Activated CD4-positive, alpha-beta T cell treated with anti-CD3 and anti-CD28 coated beads for 24 hours (primary cell): ENCODE measurements at regions not wholly inside any gene's neighbourhood (a gene's known extent, or its start where the extent isn't known, plus 50 kb on each side); places are given as distances from the start of the nearest gene placed in this dataset.

Experiments
- DNase-seq, 2 donors: peaks; one replicate each; pipeline ENCODE4 v3.0.0-alpha.2; 2020; ENCODE audit warnings: low read depth in 2 of 2

- DNase-seq: no peak
These were observed 271.6 kb downstream of the TDRD15 start for GRCh38 chr2:21395366-21395765.

- DNase-seq: no peak
These were observed 272.5 kb downstream of the TDRD15 start for GRCh38 chr2:21396252-21396651.

GRCh38 chr2:21401022-21401698, 277.4 kb downstream of the TDRD15 start:
- DNase-seq: no peak

GRCh38 chr2:21404137-21404536, 280.4 kb downstream of the TDRD15 start:
- no peak for DNase-seq

- DNase-seq: no peak
These were observed 281.3 kb downstream of the TDRD15 start for GRCh38 chr2:21404827-21405625.

GRCh38 chr2:21406386-21406785, 282.6 kb downstream of the TDRD15 start:
- no peak for DNase-seq

- DNase-seq: no peak
These were observed 283.1 kb downstream of the TDRD15 start for GRCh38 chr2:21406911-21407310.

- DNase-seq: no peak
These were observed 284.1 kb downstream of the TDRD15 start for GRCh38 chr2:21407851-21408250.

GRCh38 chr2:21411741-21412140, 288.0 kb downstream of the TDRD15 start:
- no peak for DNase-seq

GRCh38 chr2:21412944-21413443, 289.2 kb downstream of the TDRD15 start:
- no peak for DNase-seq

GRCh38 chr2:21415234-21415633, 291.5 kb downstream of the TDRD15 start:
- no peak for DNase-seq

GRCh38 chr2:21416226-21416625, 292.5 kb downstream of the TDRD15 start:
- DNase-seq: no peak

- DNase-seq: no peak
These were observed 294.7 kb downstream of the TDRD15 start for GRCh38 chr2:21418456-21418855.

- no peak for DNase-seq
These were observed 297.0 kb downstream of the TDRD15 start for GRCh38 chr2:21420553-21421335.

GRCh38 chr2:21422050-21422449, 298.3 kb downstream of the TDRD15 start:
- DNase-seq: peak in 1 of 2 donors; percentile 3

GRCh38 chr2:21422724-21423522, 299.2 kb downstream of the TDRD15 start:
- DNase-seq: no peak

- no peak for DNase-seq
These were observed 300.1 kb downstream of the TDRD15 start for GRCh38 chr2:21423854-21424253.

- DNase-seq: no peak
These were observed 300.6 kb downstream of the TDRD15 start for GRCh38 chr2:21424375-21424774.

- no peak for DNase-seq
These were observed 303.8 kb downstream of the TDRD15 start for GRCh38 chr2:21427606-21428005.

- DNase-seq: no peak
These were observed 305.0 kb downstream of the TDRD15 start for GRCh38 chr2:21428754-21429153.

GRCh38 chr2:21429747-21430146, 306.0 kb downstream of the TDRD15 start:
- DNase-seq: no peak
